Bronchial epithelial cell (primary cell): ENCODE measurements at regions not wholly inside any gene's neighbourhood (a gene's known extent, or its start where the extent isn't known, plus 50 kb on each side); places are given as distances from the start of the nearest gene placed in this dataset.

Experiments
- DNase-seq: peaks from one replicate; pipeline ENCODE4 v3.0.0-alpha.2; 2010; ENCODE audit warnings: low read depth
- FAIRE-seq: peaks from 2 replicates; lab custom pipeline; 2011; peaks lifted over from hg19 to GRCh38; lab: Jason Lieb, UNC
- H3K27me3 ChIP-seq: 2 replicates; pipeline ENCODE4 v1.5.1; 2011; ENCODE audit warnings: low read length; ENCODE audit not compliant: control insufficient read depth, insufficient read depth
- H3K36me3 ChIP-seq: 2 replicates; pipeline ENCODE4 v1.5.1; 2011; ENCODE audit warnings: low read length; ENCODE audit not compliant: control insufficient read depth, insufficient read depth
- H3K4me3 ChIP-seq: 2 replicates; pipeline ENCODE4 v1.5.1; 2011; ENCODE audit warnings: mild to moderate bottlenecking, low read depth, low read length, control low read depth
- TF ChIP-seq, protein P1 (sequence below): IDR thresholded peaks from 2 replicates; pipeline ENCODE4 v1.5.1; 2011; ENCODE audit warnings: mild to moderate bottlenecking, moderate library complexity, low read length, control low read depth, inconsistent platforms; ENCODE audit not compliant: insufficient read depth, severe bottlenecking

DNA sequence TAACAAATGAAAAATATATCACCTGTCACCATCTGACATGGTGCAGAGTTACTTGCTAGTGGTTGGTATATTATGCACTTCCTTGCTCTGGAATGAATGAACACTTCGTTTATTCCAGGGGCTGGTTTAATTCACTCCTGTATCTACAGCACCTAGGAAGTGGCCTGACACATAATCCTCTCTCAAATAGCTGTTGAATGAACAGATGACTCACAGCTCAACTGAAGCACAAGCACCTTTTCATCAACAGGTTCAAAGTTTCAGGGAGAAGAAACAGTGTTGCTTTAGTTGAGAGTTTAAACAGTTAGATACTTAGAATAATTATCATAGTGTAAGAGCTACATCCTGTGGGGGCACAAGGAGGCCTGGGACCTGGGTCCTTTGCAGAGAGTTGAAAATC is 135.0 kb upstream of the DAP start:
- DNase-seq (peak; percentile 39), FAIRE-seq (no peak)
- TF ChIP-seq, protein P1, sequence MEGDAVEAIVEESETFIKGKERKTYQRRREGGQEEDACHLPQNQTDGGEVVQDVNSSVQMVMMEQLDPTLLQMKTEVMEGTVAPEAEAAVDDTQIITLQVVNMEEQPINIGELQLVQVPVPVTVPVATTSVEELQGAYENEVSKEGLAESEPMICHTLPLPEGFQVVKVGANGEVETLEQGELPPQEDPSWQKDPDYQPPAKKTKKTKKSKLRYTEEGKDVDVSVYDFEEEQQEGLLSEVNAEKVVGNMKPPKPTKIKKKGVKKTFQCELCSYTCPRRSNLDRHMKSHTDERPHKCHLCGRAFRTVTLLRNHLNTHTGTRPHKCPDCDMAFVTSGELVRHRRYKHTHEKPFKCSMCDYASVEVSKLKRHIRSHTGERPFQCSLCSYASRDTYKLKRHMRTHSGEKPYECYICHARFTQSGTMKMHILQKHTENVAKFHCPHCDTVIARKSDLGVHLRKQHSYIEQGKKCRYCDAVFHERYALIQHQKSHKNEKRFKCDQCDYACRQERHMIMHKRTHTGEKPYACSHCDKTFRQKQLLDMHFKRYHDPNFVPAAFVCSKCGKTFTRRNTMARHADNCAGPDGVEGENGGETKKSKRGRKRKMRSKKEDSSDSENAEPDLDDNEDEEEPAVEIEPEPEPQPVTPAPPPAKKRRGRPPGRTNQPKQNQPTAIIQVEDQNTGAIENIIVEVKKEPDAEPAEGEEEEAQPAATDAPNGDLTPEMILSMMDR: no peak
- Histone ChIP-seq H3K27me3 (no peaks in the 10 kb centered on the region), H3K4me3 (no peak overlapping the region), H3K36me3 (no peaks in the 10 kb centered on the region)

DNA sequence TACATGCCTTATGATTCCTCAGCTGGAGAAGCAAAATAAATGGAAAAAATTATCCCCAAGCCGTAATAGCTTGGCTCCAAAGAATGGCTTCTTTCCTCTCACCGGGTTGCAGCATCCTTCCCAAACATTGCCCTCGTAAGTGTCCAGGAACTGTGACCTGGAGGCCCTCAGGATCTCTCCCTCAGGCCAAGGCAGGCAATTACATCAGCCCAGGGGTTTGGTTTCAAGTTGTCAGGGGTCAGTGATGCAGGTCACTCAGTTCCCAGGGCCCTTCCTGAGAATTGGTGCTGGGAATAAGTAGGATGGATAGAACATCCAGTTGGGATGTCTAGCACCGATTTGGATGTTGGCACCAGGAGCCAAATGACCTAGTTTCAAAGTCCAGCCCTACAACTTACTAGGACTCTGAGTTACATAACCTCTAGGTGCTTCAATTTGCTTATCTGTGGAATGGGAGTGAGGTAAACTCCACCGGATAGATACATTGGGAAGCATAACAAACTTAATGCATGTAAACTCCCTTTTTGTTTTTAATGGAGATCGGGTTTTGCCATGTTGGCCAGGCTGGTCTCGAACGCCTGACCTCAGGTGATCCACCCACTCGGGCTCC is 133.5 kb upstream of the DAP start:
- TF ChIP-seq, protein P1: no peak
- DNase-seq: no peak
- FAIRE-seq: no peak
- no peaks in the 10 kb centered on the region for H3K36me3 ChIP-seq
- no peak overlapping the region for H3K4me3 ChIP-seq
- no peaks in the 10 kb centered on the region for H3K27me3 ChIP-seq

DNA sequence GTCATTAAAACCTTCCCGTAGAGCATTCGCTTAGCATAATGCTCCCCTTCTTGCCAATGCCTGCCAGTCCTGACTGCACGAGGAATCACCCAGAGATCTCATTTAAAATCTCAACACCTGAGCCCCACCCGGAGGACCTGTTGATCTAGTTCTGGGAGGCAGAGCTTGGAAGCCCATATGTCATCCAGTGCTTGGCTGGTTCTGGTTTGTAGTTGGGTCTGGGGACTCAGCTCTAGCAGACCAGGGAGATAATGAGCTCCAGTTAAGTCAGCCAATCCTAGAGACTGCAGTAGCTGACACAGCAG is 131.8 kb upstream of the DAP start:
- DNase-seq (no peak), FAIRE-seq (no peak)
- no peaks in the 10 kb centered on the region for H3K27me3 ChIP-seq
- H3K36me3 ChIP-seq: no peaks in the 10 kb centered on the region
- TF ChIP-seq, protein P1: no peak
- H3K4me3 ChIP-seq: no peak overlapping the region

DNA sequence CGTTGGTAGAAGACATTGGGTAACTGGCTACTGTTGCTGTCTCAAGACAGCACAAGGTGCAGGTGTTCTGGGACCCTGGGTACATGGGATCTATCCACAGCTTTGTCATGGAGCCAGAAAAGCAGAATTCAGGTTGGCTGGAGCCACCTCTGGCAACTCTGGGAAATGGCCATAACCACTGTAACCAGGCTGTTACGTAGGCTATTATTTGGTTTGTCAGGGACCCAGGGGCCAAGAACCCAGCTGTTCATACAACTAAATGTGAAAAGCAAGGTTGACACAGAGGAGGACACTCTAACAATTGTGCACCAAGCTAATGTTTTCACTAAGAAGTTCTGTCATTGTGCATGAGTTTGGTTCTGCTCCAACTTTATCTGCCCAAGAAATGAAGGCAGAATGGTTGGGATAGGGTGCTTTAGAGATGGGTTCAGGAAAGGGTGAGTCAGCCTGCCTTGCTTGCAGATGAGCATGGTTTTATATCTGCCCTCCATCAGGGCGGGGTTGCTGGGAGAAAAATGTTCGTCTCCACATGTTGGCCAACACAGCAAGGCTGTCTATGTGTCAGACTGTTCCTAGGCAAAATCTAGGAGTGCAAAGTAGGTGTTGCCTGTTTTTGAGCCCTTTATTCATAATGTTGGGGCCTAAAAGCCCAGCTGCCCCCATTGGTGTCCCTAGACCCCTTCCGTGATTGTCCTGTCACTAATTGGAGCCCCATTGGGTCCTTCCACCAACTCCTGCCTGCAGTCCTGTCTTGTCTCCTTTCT is 131.3 kb upstream of the DAP start:
- FAIRE-seq: no peak
- DNase-seq: no peak
- Histone ChIP-seq H3K36me3 (no peaks in the 10 kb centered on the region), H3K4me3 (no peak overlapping the region), H3K27me3 (no peaks in the 10 kb centered on the region)
- TF ChIP-seq, protein P1: no peak

DNA sequence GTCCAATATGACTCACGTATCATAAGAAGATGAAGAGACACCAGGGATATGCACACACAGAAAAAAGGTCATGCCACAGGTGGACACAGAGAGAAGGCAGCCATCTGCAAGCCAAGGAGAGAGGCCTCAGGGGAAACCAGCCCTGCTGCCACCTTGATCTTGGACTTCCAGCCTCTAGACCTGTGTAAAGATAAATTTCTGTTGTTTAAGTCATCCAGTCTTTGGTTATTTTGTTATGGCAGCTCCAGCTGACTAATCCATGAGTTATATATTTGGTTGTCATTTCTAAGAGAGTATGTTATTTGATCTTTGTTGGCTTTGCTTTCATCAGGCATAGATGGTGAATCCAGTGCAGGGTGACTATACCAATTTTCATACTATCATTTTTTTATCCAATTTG is 130.2 kb upstream of the DAP start:
- H3K27me3 ChIP-seq: no peaks in the 10 kb centered on the region
- DNase-seq: no peak
- H3K36me3 ChIP-seq: no peaks in the 10 kb centered on the region
- FAIRE-seq: no peak
- no peak overlapping the region for H3K4me3 ChIP-seq
- TF ChIP-seq, protein P1: no peak
